A673 (cell line): ENCODE measurements at regions not wholly inside any gene's neighbourhood (a gene's known extent, or its start where the extent isn't known, plus 50 kb on each side); places are given as distances from the start of the nearest gene placed in this dataset.

Experiments
- BruUV-seq: library from RNA; stranded (reverse); fragments of 400-500 nt; replicated peaks from 2 replicates; lab custom pipeline; 2021; lab: Mats Ljungman, UMichigan
- CTCF ChIA-PET: fragments of 300-600 bp; sonication (Branson Sonifier 250); formaldehyde crosslinking; loops from one replicate; lab custom pipeline; 2022; ENCODE audit warnings: antibody characterized with exemption; lab: Charles Lee
- POLR2A ChIA-PET: fragments of 300-600 bp; sonication (Branson Sonifier 250); formaldehyde crosslinking; loops from one replicate; lab custom pipeline; 2022; ENCODE audit warnings: antibody characterized with exemption; ENCODE audit not compliant: low non-redundant PET; lab: Charles Lee
- DNase-seq: peaks from one replicate; pipeline ENCODE4 v3.0.0-alpha.2; 2015; ENCODE audit warnings: low spot score
- H3K27ac ChIP-seq: fragments of 200-600 bp; sonication (generic); 2 replicates; pipeline ENCODE4 v1.5.1; 2016; ENCODE audit warnings: mixed run types, low read depth, mild to moderate bottlenecking, mixed read lengths, antibody characterized with exemption, low read length; ENCODE audit not compliant: poor library complexity, severe bottlenecking
- H3K27me3 ChIP-seq: fragments of 200-600 bp; sonication (generic); replicated peaks from 2 replicates; pipeline ENCODE4 v1.6.1; 2017; ENCODE audit warnings: mixed run types, low read depth, mild to moderate bottlenecking, mixed read lengths, antibody characterized with exemption, low read length; ENCODE audit not compliant: insufficient read depth, poor library complexity
- H3K36me3 ChIP-seq: fragments of 200-600 bp; sonication (generic); 2 replicates; pipeline ENCODE4 v1.6.1; 2016; ENCODE audit warnings: mixed run types, mild to moderate bottlenecking, mixed read lengths, antibody characterized with exemption, low read length; ENCODE audit not compliant: insufficient read depth, poor library complexity, severe bottlenecking
- H3K4me1 ChIP-seq: fragments of 200-600 bp; sonication (generic); 2 replicates; pipeline ENCODE4 v1.6.1; 2017; ENCODE audit warnings: mixed run types, mild to moderate bottlenecking, mixed read lengths, antibody characterized with exemption, low read length; ENCODE audit not compliant: insufficient read depth, poor library complexity, severe bottlenecking
- H3K4me3 ChIP-seq: fragments of 200-600 bp; sonication (generic); 2 replicates; pipeline ENCODE4 v1.5.1; 2016; ENCODE audit warnings: low read depth, mixed run types, mild to moderate bottlenecking, mixed read lengths, low read length; ENCODE audit not compliant: poor library complexity, severe bottlenecking
- H3K9me3 ChIP-seq: fragments of 200-600 bp; sonication (generic); 2 replicates; pipeline ENCODE4 v1.6.1; 2016; ENCODE audit warnings: mixed run types, low read depth, mild to moderate bottlenecking, mixed read lengths, antibody characterized with exemption, low read length; ENCODE audit not compliant: poor library complexity, severe bottlenecking
- EZH2 ChIP-seq: fragments of 200-600 bp; sonication (generic); IDR thresholded peaks from 2 replicates; pipeline ENCODE4 v1.6.1; 2017; ENCODE audit warnings: borderline replicate concordance, low read depth, mild to moderate bottlenecking, mixed read lengths, antibody characterized with exemption, low read length; ENCODE audit not compliant: poor library complexity, severe bottlenecking
- intact Hi-C: fragments of 100-400 bp; cut with micrococcal nuclease; formaldehyde crosslinking; loops from one replicate; pipeline ENCODE4 v1.10.0; 2022; ENCODE audit not compliant: unreplicated experiment
- TF ChIP-seq, protein P1 (sequence below): fragments of 300-800, 200-600 bp; sonication (generic); conservative IDR thresholded peaks from 2 replicates; pipeline ENCODE4 v1.5.1; 2017; ENCODE audit warnings: low read depth, mild to moderate bottlenecking, antibody characterized with exemption, low read length, moderate library complexity, mixed read lengths

DNA sequence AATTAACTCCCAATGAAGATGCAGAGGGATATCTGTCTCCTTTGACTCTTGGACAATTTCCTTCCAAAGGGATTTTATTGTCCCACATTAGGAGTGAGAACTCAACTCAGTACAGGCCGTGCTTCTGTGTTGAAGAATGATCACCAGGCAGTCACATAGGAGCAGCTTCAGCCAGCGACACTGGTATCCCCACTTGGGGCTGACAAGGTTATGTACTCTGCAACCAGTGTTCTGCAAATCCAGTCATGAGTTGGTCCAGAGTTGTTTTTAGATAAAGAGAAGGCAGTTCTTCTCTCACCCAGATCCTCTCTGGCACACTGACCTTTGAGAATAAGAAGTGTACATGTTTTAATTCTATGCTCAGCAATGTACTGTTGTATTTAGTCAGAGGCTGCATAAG lies 415.8 kb downstream of the SETD4 start:
- Histone ChIP-seq H3K9me3 (no peaks in the 10 kb centered on the region), H3K27me3 (peaks cover 11% of the 10 kb centered on the region), H3K36me3 (no peaks in the 10 kb centered on the region), H3K27ac (no peak overlapping the region), H3K4me3 (no peak overlapping the region), H3K4me1 (no peaks in the 10 kb centered on the region)
- CTCF ChIA-PET, result no interaction called here
- no peak for DNase-seq
- BruUV-seq, result no TSS peak
- TF ChIP-seq, protein P1, sequence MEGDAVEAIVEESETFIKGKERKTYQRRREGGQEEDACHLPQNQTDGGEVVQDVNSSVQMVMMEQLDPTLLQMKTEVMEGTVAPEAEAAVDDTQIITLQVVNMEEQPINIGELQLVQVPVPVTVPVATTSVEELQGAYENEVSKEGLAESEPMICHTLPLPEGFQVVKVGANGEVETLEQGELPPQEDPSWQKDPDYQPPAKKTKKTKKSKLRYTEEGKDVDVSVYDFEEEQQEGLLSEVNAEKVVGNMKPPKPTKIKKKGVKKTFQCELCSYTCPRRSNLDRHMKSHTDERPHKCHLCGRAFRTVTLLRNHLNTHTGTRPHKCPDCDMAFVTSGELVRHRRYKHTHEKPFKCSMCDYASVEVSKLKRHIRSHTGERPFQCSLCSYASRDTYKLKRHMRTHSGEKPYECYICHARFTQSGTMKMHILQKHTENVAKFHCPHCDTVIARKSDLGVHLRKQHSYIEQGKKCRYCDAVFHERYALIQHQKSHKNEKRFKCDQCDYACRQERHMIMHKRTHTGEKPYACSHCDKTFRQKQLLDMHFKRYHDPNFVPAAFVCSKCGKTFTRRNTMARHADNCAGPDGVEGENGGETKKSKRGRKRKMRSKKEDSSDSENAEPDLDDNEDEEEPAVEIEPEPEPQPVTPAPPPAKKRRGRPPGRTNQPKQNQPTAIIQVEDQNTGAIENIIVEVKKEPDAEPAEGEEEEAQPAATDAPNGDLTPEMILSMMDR, result no peak
- no peak for TF ChIP-seq EZH2
- intact Hi-C loops, result no loop called here
- POLR2A ChIA-PET, result no interaction called here

DNA sequence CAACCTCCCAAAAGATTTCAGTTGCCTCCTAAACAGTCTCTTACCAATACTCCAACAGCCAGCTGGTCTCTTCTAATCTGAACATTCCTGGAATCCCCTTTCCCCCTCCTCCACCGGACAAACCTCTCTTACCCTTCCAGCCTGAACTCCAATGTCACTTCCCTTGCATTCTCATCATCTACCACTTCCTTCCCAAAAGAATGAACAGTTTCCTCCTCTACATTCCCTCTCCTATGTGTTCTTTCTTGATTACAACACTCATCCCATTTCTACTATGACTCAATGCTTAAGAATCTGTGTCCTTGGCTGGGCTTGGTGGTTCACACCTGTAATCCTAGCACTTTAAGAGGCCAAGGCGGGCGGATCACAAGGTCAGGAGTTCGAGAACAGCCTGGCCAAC lies 417.1 kb downstream of the SETD4 start:
- intact Hi-C loops, result no loop called here
- Histone ChIP-seq H3K36me3 (no peaks in the 10 kb centered on the region), H3K27ac (no peak overlapping the region), H3K27me3 (peaks cover 11% of the 10 kb centered on the region), H3K4me3 (no peak overlapping the region), H3K9me3 (no peaks in the 10 kb centered on the region), H3K4me1 (no peaks in the 10 kb centered on the region)
- no peak for TF ChIP-seq EZH2
- TF ChIP-seq, protein P1, result no peak
- POLR2A ChIA-PET, result no interaction called here
- no peak for DNase-seq
- CTCF ChIA-PET, result no interaction called here
- no TSS peak for BruUV-seq

DNA sequence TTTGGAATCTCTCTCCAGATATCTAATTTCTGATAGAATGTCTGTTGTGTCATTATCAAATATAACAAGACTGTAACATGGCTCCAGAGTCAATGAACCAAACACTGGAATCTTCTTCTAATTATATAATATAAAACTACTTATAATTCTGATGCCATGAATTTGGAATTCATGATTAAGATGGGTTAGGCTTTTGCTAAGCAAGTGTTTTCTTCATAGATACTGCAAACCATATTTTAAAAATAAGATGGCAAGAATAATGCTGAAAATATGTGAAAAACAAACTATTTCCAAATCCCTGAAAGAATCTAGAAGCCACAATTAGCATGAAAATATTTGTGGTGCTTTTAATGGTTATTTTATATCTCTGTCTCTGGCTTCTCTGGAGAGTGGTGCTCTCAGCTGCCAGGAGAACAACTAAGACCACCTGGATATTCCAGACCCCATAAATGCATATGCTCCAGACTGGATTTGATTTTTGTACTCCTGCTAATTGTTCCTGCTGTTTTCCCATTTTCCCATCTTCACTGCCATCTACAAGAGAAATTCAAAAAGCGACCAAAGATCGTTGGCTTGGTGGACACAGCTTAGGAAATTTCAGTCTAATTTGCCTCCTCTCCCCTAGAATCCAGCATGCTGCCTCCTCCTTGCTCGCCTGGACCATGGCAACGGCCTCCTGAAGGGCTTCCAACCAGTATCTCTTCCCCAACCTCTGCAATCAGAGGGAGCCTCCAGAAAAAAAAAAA lies 418.9 kb downstream of the SETD4 start:
- no TSS peak for BruUV-seq
- no peak overlapping the region for H3K4me3 ChIP-seq
- no peaks in the 10 kb centered on the region for H3K4me1 ChIP-seq
- no peaks in the 10 kb centered on the region for H3K9me3 ChIP-seq
- peaks cover 11% of the 10 kb centered on the region for H3K27me3 ChIP-seq
- TF ChIP-seq, protein P1, result no peak
- no peak for TF ChIP-seq EZH2
- intact Hi-C loops, result no loop called here
- POLR2A ChIA-PET, result no interaction called here
- no peaks in the 10 kb centered on the region for H3K36me3 ChIP-seq
- CTCF ChIA-PET, result no interaction called here
- DNase-seq, result no peak
- H3K27ac ChIP-seq, result no peak overlapping the region
